ENCODE measurements at regions not wholly inside any gene's neighbourhood (a gene's known extent, or its start where the extent isn't known, plus 50 kb on each side); places are given as distances from the start of the nearest gene placed in this dataset.

DNA sequence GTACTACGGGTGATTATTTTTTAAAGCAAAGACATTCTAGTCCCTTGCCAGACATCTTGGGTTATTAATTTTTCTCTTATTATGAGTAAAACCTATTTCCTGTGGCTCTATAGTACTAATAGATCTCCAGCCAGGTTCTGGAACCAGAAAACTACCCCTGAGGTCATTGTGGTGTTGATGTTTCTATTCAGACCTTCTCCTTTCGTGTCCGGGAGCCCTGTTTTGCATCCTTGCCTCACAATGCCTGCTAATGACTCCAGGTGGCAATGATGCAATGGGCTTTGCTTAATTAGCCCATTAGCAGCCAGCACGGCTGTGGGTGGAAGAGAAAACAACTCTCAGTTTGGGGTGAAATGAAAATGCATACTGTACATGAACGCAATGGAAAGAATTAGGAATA lies 62.9 kb upstream of the ARG1 start:
- DNase-seq (ENCODE audit: low read depth): no peak

DNA sequence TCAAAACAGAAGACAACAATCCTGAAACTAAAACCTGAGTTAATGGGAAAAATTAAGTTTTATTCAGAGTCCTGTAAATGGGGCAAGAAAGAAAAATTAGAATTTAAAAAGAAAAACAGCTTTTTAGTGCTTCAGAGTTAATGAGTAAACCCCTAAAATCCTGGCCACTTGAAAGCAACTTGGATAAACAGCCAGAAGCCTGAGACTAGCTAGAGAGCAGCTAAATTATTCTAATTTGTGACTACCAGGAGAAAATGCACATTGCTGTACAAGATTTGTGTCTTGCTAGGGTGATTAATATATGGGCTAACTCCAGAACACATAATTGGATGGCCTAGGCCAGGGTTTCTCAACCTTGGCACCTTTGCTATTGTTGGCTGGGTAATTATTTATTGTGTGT lies 62.4 kb upstream of the ARG1 start:
- no peak for DNase-seq (ENCODE audit: low read depth)

DNA sequence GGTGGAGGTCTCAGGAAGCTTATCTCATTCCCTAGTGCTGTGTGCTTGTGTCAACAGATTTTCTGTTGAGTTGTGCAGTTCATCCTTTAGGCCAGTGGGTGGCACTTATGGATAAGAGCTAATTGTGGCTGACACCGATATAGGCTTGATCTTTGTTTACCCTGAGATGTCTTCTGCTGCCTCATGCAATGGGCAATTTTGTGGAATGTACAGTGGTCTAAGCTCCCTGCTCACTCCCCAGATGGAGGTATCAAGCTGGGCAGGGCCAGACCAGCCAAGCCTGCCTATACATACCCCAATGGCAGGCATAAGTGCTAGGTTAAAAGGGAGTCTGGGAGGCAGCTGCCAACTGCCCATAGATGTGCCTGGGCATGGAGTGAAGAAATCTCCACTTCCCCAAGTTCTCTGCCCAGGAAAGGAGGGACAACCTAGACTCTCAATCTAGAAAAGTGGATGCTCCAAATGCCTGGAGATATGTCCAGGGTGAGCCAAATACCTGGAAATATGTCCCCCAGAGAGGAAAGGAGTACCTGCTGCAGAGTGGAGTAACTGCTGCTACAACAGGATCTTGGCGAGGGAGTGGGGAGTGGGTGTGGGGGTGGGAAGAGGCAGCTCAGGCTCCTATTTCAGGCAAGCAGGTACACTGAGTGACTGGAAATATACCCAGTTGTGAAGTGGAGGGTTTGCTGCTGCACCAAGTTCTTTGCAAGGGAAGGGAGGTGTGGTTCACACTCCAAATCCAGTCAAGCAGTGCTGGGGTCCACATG lies 53.2 kb upstream of the ARG1 start:
- DNase-seq (ENCODE audit: low read depth): no peak
